ENCODE measurements at regions not wholly inside any gene's neighbourhood (a gene's known extent, or its start where the extent isn't known, plus 50 kb on each side); places are given as distances from the start of the nearest gene placed in this dataset.

DNA sequence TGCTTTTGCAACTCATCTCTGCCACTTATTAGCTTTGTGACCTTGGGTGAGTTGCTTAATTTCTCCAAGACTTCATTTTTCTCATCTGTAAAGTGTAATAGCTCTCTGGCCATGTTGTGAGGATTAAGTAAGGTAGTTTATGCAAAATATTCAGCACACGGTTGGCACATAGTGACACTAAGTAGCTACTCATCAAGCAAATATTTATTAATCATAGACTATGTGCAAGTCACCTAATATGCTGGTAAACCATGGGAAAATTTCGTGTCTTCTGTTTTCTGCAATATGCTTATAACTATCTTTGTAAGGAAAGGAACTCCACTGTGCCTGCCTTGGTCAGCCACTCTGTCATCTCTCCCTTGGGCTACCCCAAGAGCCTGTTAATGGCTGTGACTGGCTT, 50.3 kb upstream of the EGR2 start:
- DNase-seq: no peak

Data from NCI-H82 (cell line).